GM23338 (cell line): ENCODE measurements at regions not wholly inside any gene's neighbourhood (a gene's known extent, or its start where the extent isn't known, plus 50 kb on each side); places are given as distances from the start of the nearest gene placed in this dataset.

ENCODE experiments used
- CREB1 ChIP-seq: fragments of 250-450 bp; sonication (Bioruptor Pico); IDR thresholded peaks from 2 replicates; pipeline ENCODE4 v1.5.0; 2020; ENCODE audit warnings: low read depth, mild to moderate bottlenecking, moderate library complexity
- EZH2 ChIP-seq: fragments of 200-600 bp; sonication (generic); IDR thresholded peaks from one replicate; pipeline ENCODE4 v1.8.0; 2017; ENCODE audit warnings: antibody characterized with exemption, mild to moderate bottlenecking, low read depth; ENCODE audit not compliant: unreplicated experiment
- EZH2phosphoT487 ChIP-seq: fragments of 200-600 bp; sonication (generic); IDR thresholded peaks from one replicate; pipeline ENCODE4 v1.8.1; 2018; ENCODE audit warnings: antibody characterized with exemption; ENCODE audit not compliant: unreplicated experiment
- JUNB ChIP-seq: IDR thresholded peaks from one replicate; pipeline ENCODE4 v1.6.1; 2016; ENCODE audit warnings: antibody characterized with exemption; ENCODE audit not compliant: unreplicated experiment
- POLR2AphosphoS5 ChIP-seq: IDR thresholded peaks from 2 replicates; pipeline ENCODE4 v1.6.1; 2016; ENCODE audit warnings: antibody characterized with exemption, low read depth
- STAT1 ChIP-seq: IDR thresholded peaks from one replicate; pipeline ENCODE4 v1.6.1; 2016; ENCODE audit warnings: antibody characterized with exemption; ENCODE audit not compliant: unreplicated experiment
- ZNF114 ChIP-seq: fragments of 250-450 bp; sonication (Bioruptor Pico); IDR thresholded peaks from 2 replicates; pipeline ENCODE4 v1.5.0; 2020; ENCODE audit warnings: mild to moderate bottlenecking, moderate library complexity
- TF ChIP-seq, protein P1 (sequence below), 2 experiments: fragments of 200-600 bp in 1 of 2; sonication (generic) in 1 of 2; conservative IDR thresholded peaks; 2 replicates each; pipeline versions ENCODE4 v1.5.1 to v1.6.1; 2016 to 2017; ENCODE audit warnings: antibody characterized with exemption in 2 of 2, low read depth in 2 of 2, mild to moderate bottlenecking in 2 of 2, moderate library complexity in 1 of 2
- TF ChIP-seq, protein P2 (sequence below): IDR thresholded peaks from 2 replicates; pipeline ENCODE4 v1.6.1; 2016; ENCODE audit warnings: antibody characterized with exemption

DNA sequence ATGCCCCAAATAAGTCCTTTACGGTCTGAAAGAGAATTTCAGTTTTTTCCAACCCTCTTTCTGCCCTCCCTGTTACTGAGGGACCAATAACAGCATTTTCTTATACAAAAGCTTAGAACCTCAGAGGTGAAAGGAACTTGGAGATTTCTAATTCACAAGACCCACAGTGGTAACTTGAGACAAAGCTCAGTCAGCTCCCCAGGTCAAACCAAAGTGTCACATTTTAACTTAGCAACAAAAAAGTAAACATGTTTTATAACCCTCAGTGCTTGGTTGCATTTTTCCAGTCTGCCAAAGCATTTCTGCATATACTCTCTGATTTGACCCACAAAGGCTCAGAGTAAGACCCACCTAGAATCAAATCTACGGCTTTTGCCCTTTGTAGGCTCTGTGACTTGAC, 415.2 kb downstream of the VRK1 start:
- no peak for TF ChIP-seq POLR2AphosphoS5
- TF ChIP-seq, protein P1, sequence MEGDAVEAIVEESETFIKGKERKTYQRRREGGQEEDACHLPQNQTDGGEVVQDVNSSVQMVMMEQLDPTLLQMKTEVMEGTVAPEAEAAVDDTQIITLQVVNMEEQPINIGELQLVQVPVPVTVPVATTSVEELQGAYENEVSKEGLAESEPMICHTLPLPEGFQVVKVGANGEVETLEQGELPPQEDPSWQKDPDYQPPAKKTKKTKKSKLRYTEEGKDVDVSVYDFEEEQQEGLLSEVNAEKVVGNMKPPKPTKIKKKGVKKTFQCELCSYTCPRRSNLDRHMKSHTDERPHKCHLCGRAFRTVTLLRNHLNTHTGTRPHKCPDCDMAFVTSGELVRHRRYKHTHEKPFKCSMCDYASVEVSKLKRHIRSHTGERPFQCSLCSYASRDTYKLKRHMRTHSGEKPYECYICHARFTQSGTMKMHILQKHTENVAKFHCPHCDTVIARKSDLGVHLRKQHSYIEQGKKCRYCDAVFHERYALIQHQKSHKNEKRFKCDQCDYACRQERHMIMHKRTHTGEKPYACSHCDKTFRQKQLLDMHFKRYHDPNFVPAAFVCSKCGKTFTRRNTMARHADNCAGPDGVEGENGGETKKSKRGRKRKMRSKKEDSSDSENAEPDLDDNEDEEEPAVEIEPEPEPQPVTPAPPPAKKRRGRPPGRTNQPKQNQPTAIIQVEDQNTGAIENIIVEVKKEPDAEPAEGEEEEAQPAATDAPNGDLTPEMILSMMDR (conservative IDR thresholded peaks at IDR 0.05; ENCODE audit: low read depth in 2 of 2): no peak
- TF ChIP-seq ZNF114 (CRISPR knock-in tag): no peak
- no peak for TF ChIP-seq EZH2phosphoT487
- no peak for TF ChIP-seq EZH2
- TF ChIP-seq, protein P2, sequence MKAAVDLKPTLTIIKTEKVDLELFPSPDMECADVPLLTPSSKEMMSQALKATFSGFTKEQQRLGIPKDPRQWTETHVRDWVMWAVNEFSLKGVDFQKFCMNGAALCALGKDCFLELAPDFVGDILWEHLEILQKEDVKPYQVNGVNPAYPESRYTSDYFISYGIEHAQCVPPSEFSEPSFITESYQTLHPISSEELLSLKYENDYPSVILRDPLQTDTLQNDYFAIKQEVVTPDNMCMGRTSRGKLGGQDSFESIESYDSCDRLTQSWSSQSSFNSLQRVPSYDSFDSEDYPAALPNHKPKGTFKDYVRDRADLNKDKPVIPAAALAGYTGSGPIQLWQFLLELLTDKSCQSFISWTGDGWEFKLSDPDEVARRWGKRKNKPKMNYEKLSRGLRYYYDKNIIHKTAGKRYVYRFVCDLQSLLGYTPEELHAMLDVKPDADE: no peak
- TF ChIP-seq STAT1: no peak
- TF ChIP-seq CREB1 (CRISPR knock-in tag): no peak
- no peak for TF ChIP-seq JUNB
